A673 (cell line): ENCODE measurements at regions not wholly inside any gene's neighbourhood (a gene's known extent, or its start where the extent isn't known, plus 50 kb on each side); places are given as distances from the start of the nearest gene placed in this dataset.

ENCODE experiments used
- EZH2 ChIP-seq: fragments of 200-600 bp; sonication (generic); IDR thresholded peaks from 2 replicates; pipeline ENCODE4 v1.6.1; 2017; ENCODE audit warnings: borderline replicate concordance, low read depth, mild to moderate bottlenecking, mixed read lengths, antibody characterized with exemption, low read length; ENCODE audit not compliant: poor library complexity, severe bottlenecking
- TF ChIP-seq, protein P1 (sequence below): fragments of 300-800, 200-600 bp; sonication (generic); conservative IDR thresholded peaks from 2 replicates; pipeline ENCODE4 v1.5.1; 2017; ENCODE audit warnings: low read depth, mild to moderate bottlenecking, antibody characterized with exemption, low read length, moderate library complexity, mixed read lengths

GRCh38 chr2:220053919-220054318 is 426.5 kb downstream of the SLC4A3 start:
- TF ChIP-seq, protein P1, sequence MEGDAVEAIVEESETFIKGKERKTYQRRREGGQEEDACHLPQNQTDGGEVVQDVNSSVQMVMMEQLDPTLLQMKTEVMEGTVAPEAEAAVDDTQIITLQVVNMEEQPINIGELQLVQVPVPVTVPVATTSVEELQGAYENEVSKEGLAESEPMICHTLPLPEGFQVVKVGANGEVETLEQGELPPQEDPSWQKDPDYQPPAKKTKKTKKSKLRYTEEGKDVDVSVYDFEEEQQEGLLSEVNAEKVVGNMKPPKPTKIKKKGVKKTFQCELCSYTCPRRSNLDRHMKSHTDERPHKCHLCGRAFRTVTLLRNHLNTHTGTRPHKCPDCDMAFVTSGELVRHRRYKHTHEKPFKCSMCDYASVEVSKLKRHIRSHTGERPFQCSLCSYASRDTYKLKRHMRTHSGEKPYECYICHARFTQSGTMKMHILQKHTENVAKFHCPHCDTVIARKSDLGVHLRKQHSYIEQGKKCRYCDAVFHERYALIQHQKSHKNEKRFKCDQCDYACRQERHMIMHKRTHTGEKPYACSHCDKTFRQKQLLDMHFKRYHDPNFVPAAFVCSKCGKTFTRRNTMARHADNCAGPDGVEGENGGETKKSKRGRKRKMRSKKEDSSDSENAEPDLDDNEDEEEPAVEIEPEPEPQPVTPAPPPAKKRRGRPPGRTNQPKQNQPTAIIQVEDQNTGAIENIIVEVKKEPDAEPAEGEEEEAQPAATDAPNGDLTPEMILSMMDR: peak; percentile 49
- TF ChIP-seq EZH2: no peak
